ENCODE measurements at regions not wholly inside any gene's neighbourhood (a gene's known extent, or its start where the extent isn't known, plus 50 kb on each side); places are given as distances from the start of the nearest gene placed in this dataset.

- no peak overlapping the region for H2AFZ ChIP-seq (ENCODE audit: control insufficient read depth, low read length)
- H3K9me1 ChIP-seq (ENCODE audit: control insufficient read depth, extremely low read depth, insufficient read depth, low read length): no peaks in the 10 kb centered on the region
- no peak overlapping the region for H3K27ac ChIP-seq (ENCODE audit: control insufficient read depth, insufficient read depth, low read length)
- H3K9ac ChIP-seq (ENCODE audit: control insufficient read depth, extremely low read depth, insufficient read depth, low read length): no peak overlapping the region
- peaks cover 5% of the 10 kb centered on the region for H3K27me3 ChIP-seq (ENCODE audit: control insufficient read depth, extremely low read depth, insufficient read depth, low read length)
- H3K79me2 ChIP-seq (ENCODE audit: control insufficient read depth, insufficient read depth, low read length): no peaks in the 10 kb centered on the region
- no peaks in the 10 kb centered on the region for H3K9me3 ChIP-seq (ENCODE audit: control insufficient read depth, low read depth, low read length)
- H4K20me1 ChIP-seq (ENCODE audit: control insufficient read depth, extremely low read depth, insufficient read depth, low read length): no peaks in the 10 kb centered on the region
- no peak for FAIRE-seq
- no peak overlapping the region for H3K4me2 ChIP-seq (ENCODE audit: control insufficient read depth, extremely low read depth, insufficient read depth, low read depth, low read length)
- no peaks in the 10 kb centered on the region for H3K4me1 ChIP-seq (ENCODE audit: control insufficient read depth, extremely low read depth, insufficient read depth, low read length)
- H3K36me3 ChIP-seq (ENCODE audit: control insufficient read depth in 2 of 2, extremely low read depth in 1 of 2, insufficient read depth in 2 of 2, low read length in 2 of 2): no peaks in the 10 kb centered on the region
- TF ChIP-seq EZH2 (IDR thresholded peaks at IDR 0.05; ENCODE audit: low read length) (no peak), CTCF (optimal IDR thresholded peaks at IDR 0.05 in 1 of 3, IDR thresholded peaks at IDR 0.05 in 1 of 3, conservative IDR thresholded peaks at IDR 0.05 in 1 of 3; ENCODE audit: extremely low read depth in 1 of 3, insufficient read depth in 2 of 3, low read length in 3 of 3) (no peak)
- no peak overlapping the region for H3K4me3 ChIP-seq (ENCODE audit: control insufficient read depth in 2 of 3, extremely low read depth in 1 of 3, insufficient read depth in 2 of 3, low read depth in 1 of 3, low read length in 3 of 3)
- dilution Hi-C loops (cut with MboI; ENCODE audit: extremely low pct_ligation_motif_present, low sequenced_read_pairs): no loop called here
- no peak for DNase-seq (ENCODE audit: low read depth, low spot score)
Measured at GRCh38 chr2:64295326-64296139, 151.3 kb upstream of the PELI1 start.

- Histone ChIP-seq H3K27ac (ENCODE audit: control insufficient read depth, insufficient read depth, low read length) (no peak overlapping the region), H3K9ac (ENCODE audit: control insufficient read depth, extremely low read depth, insufficient read depth, low read length) (no peak overlapping the region), H4K20me1 (ENCODE audit: control insufficient read depth, extremely low read depth, insufficient read depth, low read length) (no peaks in the 10 kb centered on the region), H3K9me3 (ENCODE audit: control insufficient read depth, low read depth, low read length) (no peaks in the 10 kb centered on the region), H3K4me1 (ENCODE audit: control insufficient read depth, extremely low read depth, insufficient read depth, low read length) (no peaks in the 10 kb centered on the region), H3K4me3 (ENCODE audit: control insufficient read depth in 2 of 3, extremely low read depth in 1 of 3, insufficient read depth in 2 of 3, low read depth in 1 of 3, low read length in 3 of 3) (no peak overlapping the region), H3K27me3 (ENCODE audit: control insufficient read depth, extremely low read depth, insufficient read depth, low read length) (peaks cover 5% of the 10 kb centered on the region), H2AFZ (ENCODE audit: control insufficient read depth, low read length) (no peak overlapping the region), H3K4me2 (ENCODE audit: control insufficient read depth, extremely low read depth, insufficient read depth, low read depth, low read length) (no peak overlapping the region), H3K79me2 (ENCODE audit: control insufficient read depth, insufficient read depth, low read length) (no peaks in the 10 kb centered on the region), H3K36me3 (ENCODE audit: control insufficient read depth in 2 of 2, extremely low read depth in 1 of 2, insufficient read depth in 2 of 2, low read length in 2 of 2) (no peaks in the 10 kb centered on the region), H3K9me1 (ENCODE audit: control insufficient read depth, extremely low read depth, insufficient read depth, low read length) (no peaks in the 10 kb centered on the region)
- DNase-seq (ENCODE audit: low read depth, low spot score) (no peak), FAIRE-seq (no peak)
- dilution Hi-C loops (cut with MboI; ENCODE audit: extremely low pct_ligation_motif_present, low sequenced_read_pairs): no loop called here
- no peak for TF ChIP-seq CTCF (optimal IDR thresholded peaks at IDR 0.05 in 1 of 3, IDR thresholded peaks at IDR 0.05 in 1 of 3, conservative IDR thresholded peaks at IDR 0.05 in 1 of 3; ENCODE audit: extremely low read depth in 1 of 3, insufficient read depth in 2 of 3, low read length in 3 of 3)
- no peak for TF ChIP-seq EZH2 (IDR thresholded peaks at IDR 0.05; ENCODE audit: low read length)
Measured at GRCh38 chr2:64296140-64296480, 151.9 kb upstream of the PELI1 start.
